GM12878 (cell line): ENCODE measurements at regions not wholly inside any gene's neighbourhood (a gene's known extent, or its start where the extent isn't known, plus 50 kb on each side); places are given as distances from the start of the nearest gene placed in this dataset.
"Not testable (repeated sequence)": the region's sequence is repeated elsewhere in the genome, so short reads cannot be mapped to it uniquely, and the experiment has no call there.

ENCODE experiments used
- ATAC-seq: fragments of 200-7000 bp; cut with Tn5 transposase; 3 replicates; pipeline ENCODE4 v1.9.1; 2020; ENCODE audit warnings: mild to moderate bottlenecking, moderate library complexity
- BruUV-seq: library from RNA; stranded (reverse); fragments of 400-500 nt; replicated peaks from 2 replicates; lab custom pipeline; 2021; lab: Mats Ljungman, UMichigan
- CTCF ChIA-PET: fragments of 300-600 bp; sonication (Branson Sonifier 250); formaldehyde crosslinking; extraction: SDS; loops from one replicate; lab custom pipeline; 2021; ENCODE audit warnings: inconsistent platforms; lab: Yijun Ruan, JAX
- POLR2A ChIA-PET: fragments of 350-600 bp; formaldehyde crosslinking; extraction: SDS; loops from one replicate; lab custom pipeline; 2021; ENCODE audit warnings: inconsistent platforms; lab: Charles Lee
- RAD21 ChIA-PET: fragments of 300-600 bp; sonication (Branson Sonifier 250); formaldehyde crosslinking; loops from one replicate; lab custom pipeline; 2023; ENCODE audit warnings: antibody characterized with exemption; ENCODE audit not compliant: unreplicated experiment; lab: Charles Lee
- SMC1A ChIA-PET: fragments of 300-600 bp; sonication (Branson Sonifier 250); formaldehyde crosslinking; loops from one replicate; lab custom pipeline; 2023; ENCODE audit not compliant: unreplicated experiment, uncharacterized antibody; lab: Charles Lee
- DNase-seq: peaks from one replicate; pipeline ENCODE4 v3.0.0-alpha.2; 2011; ENCODE audit warnings: low read depth, low spot score
- FAIRE-seq: peaks from 3 replicates; lab custom pipeline; 2011; peaks lifted over from hg19 to GRCh38; lab: Jason Lieb, UNC
- H2AFZ ChIP-seq: 2 replicates; pipeline ENCODE4 v1.6.0; 2011; ENCODE audit warnings: low read depth, low read length, control low read depth; ENCODE audit not compliant: control insufficient read depth
- H3K27ac ChIP-seq: 2 replicates; pipeline ENCODE4 v1.5.1; 2011; ENCODE audit warnings: control low read depth; ENCODE audit not compliant: control insufficient read depth, insufficient read depth
- H3K27me3 ChIP-seq, 2 experiments: replicated peaks in 1 of 2; 2 replicates each; pipeline versions ENCODE4 v1.6.0 to v1.6.1; 2011; ENCODE audit warnings: low read length in 1 of 2; ENCODE audit not compliant: control insufficient read depth in 2 of 2, insufficient read depth in 2 of 2
- H3K36me3 ChIP-seq, 2 experiments: 2 replicates each; pipeline ENCODE4 v1.5.1; 2011; ENCODE audit warnings: low read length in 1 of 2; ENCODE audit not compliant: control insufficient read depth in 2 of 2, insufficient read depth in 2 of 2
- H3K4me1 ChIP-seq: 2 replicates; pipeline ENCODE4 v1.6.1; 2011; ENCODE audit warnings: mild to moderate bottlenecking, low read length, moderate library complexity, mixed read lengths; ENCODE audit not compliant: control insufficient read depth, insufficient read depth
- H3K4me2 ChIP-seq: 2 replicates; pipeline ENCODE4 v1.6.0; 2011; ENCODE audit warnings: control low read depth; ENCODE audit not compliant: control insufficient read depth, insufficient read depth
- H3K4me3 ChIP-seq: fragments of 200-600 bp; sonication (generic); 2 replicates; pipeline ENCODE4 v1.5.1; 2016
- H3K79me2 ChIP-seq: 2 replicates; pipeline ENCODE4 v1.6.0; 2011; ENCODE audit warnings: low read length; ENCODE audit not compliant: control insufficient read depth, insufficient read depth
- H3K9ac ChIP-seq: 2 replicates; pipeline ENCODE4 v1.8.0; 2011; ENCODE audit warnings: low read length, control low read depth, mixed read lengths; ENCODE audit not compliant: control insufficient read depth, insufficient read depth
- H3K9me3 ChIP-seq: replicated peaks from 3 replicates; pipeline ENCODE4 v1.5.1; 2011; ENCODE audit warnings: mild to moderate bottlenecking, low read length; ENCODE audit not compliant: control insufficient read depth, insufficient read depth
- H4K20me1 ChIP-seq: 2 replicates; pipeline ENCODE4 v1.6.0; 2011; ENCODE audit not compliant: control insufficient read depth, insufficient read depth
- PAX5 ChIP-seq: IDR thresholded peaks from 2 replicates; pipeline ENCODE4 v1.6.1; 2011; ENCODE audit warnings: low read depth, low read length, borderline replicate concordance
- WGBS: methylation state at CpG from one replicate; pipeline ENCODE4 v1.1.6; 2016; ENCODE audit warnings: low lambda C conversion rate; ENCODE audit not compliant: insufficient replicate concordance, insufficient coverage; ENCODE audit errors: missing lambda C conversion rate; 5-methylcytosine and 5-hydroxymethylcytosine counted together
- in situ Hi-C: fragments of 300-500 bp; cut with MboI; formaldehyde crosslinking; loops from 9 replicates; pipeline ENCODE4 v1.14.3; 2018; ENCODE audit warnings: mixed read lengths
- intact Hi-C: fragments of 100-400 bp; cut with micrococcal nuclease; formaldehyde crosslinking; loops from one replicate; pipeline ENCODE4 v1.14.2; 2022; ENCODE audit not compliant: unreplicated experiment

DNA sequence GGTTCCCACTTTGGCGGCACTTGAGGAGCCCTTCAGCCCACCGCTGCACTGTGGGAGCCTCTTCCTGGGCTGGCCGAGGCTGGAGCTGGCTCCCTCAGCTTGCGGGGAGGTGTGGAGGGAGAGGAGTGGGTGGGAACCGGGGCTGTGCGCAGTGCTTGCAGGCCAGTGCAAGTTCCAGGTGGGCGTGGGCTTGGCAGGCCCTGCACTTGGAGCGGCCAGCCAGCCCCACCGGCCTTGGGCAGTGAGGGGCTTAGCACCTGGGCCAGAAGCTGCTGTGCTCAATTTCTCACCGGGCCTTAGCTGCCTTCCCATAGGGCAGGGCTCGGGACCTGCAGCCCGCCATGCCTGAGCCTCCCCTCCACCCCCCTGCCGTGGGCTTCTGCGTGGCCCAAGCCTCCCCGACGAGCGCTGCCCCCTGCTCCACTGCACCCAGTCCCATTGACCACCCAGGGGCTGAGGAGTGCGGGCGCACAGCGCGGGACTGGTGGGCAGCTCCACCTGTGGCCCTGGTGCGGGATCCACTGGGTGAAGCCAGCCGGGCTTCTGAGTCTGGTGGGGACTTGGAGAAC, 474.3 kb downstream of the MID1IP1 start:
- H3K4me2 ChIP-seq = no peak overlapping the region
- ChIA-PET POLR2A (no interaction called here), RAD21 (no interaction called here), CTCF (interaction anchor here (1.2 kb wide), 1 partner anchor 14 kb away, joined by 3 read pairs; no protein-coding TSS in a partner anchor), SMC1A (interaction anchor here (1.0 kb wide), 1 partner anchor 13 kb away, joined by 3 read pairs; no protein-coding TSS in a partner anchor)
- no peaks in the 10 kb centered on the region for H4K20me1 ChIP-seq
- intact Hi-C loops = no loop called here
- no peak overlapping the region for H3K9ac ChIP-seq
- no peak overlapping the region for H3K4me3 ChIP-seq
- no peaks in the 10 kb centered on the region; the same call in 2 of the 3 replicates for H3K9me3 ChIP-seq
- no TSS peak for BruUV-seq
- FAIRE-seq (no peak), DNase-seq (no peak), ATAC-seq (no peak)
- H2AFZ ChIP-seq = no peak overlapping the region
- H3K79me2 ChIP-seq = no peaks in the 10 kb centered on the region
- no peak for TF ChIP-seq PAX5
- 67% methylated on average over 22 of the region's 23 CpGs for WGBS
- no peaks in the 10 kb centered on the region for H3K36me3 ChIP-seq
- no peak overlapping the region for H3K27ac ChIP-seq
- no peaks in the 10 kb centered on the region for H3K27me3 ChIP-seq
- in situ Hi-C loops = no loop called here
- no peaks in the 10 kb centered on the region for H3K4me1 ChIP-seq

DNA sequence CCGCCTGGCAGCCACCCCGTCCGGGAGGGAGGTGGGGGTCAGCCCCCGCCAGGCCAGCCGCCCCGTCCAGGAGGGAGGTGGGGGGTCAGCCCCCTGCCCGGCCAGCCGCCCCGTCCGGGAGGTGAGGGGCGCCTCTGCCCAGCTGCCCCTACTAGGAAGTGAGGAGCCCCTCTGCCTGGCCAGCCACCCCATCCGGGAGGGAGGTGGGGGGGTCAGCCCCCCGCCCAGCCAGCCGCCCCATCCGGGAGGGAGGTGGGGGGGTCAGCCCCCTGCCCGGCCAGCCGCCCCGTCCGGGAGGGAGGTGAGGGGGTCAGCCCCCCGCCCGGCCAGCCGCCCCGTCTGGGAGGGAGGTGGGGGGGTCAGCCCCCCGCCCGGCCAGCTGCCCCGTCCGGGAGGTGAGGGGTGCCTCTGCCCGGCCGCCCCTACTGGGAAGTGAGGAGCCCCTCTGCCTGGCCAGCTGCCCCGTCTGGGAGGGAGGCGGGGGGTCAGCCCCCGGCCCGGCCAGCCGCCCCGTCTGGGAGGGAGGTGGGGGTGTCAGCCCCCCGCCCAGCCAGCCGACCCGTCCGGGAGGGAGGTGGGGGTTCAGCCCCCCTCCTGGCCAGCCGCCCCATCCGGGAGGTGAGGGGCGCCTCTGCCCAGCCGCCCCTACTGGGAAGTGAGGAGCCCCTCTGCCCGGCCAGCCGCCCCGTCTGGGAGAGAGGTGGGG, 476.6 kb downstream of the MID1IP1 start:
- intact Hi-C loops, H3K4me2 ChIP-seq, H3K9ac ChIP-seq, FAIRE-seq, H3K79me2 ChIP-seq, H2AFZ ChIP-seq, H3K27me3 ChIP-seq, H3K27ac ChIP-seq, H3K4me3 ChIP-seq, POLR2A ChIA-PET, BruUV-seq, H3K36me3 ChIP-seq, H3K4me1 ChIP-seq, DNase-seq, ATAC-seq, in situ Hi-C loops, SMC1A ChIA-PET, RAD21 ChIA-PET, H3K9me3 ChIP-seq, CTCF ChIA-PET, H4K20me1 ChIP-seq: not testable (repeated sequence)
- WGBS = 84% methylated on average over 6 of the region's 46 CpGs
